Hepatocyte (in vitro differentiated cells): ENCODE measurements at regions not wholly inside any gene's neighbourhood (a gene's known extent, or its start where the extent isn't known, plus 50 kb on each side); places are given as distances from the start of the nearest gene placed in this dataset.

ENCODE experiments used
- CTCF ChIP-seq: fragments of 200-600 bp; sonication (generic); IDR thresholded peaks from 2 replicates; pipeline ENCODE4 v1.5.1; 2016; ENCODE audit warnings: antibody characterized with exemption, mild to moderate bottlenecking; ENCODE audit not compliant: poor library complexity
- EZH2 ChIP-seq: fragments of 200-600 bp; sonication (generic); IDR thresholded peaks from 2 replicates; pipeline ENCODE4 v1.6.1; 2016; ENCODE audit warnings: antibody characterized with exemption, mild to moderate bottlenecking, borderline replicate concordance

DNA sequence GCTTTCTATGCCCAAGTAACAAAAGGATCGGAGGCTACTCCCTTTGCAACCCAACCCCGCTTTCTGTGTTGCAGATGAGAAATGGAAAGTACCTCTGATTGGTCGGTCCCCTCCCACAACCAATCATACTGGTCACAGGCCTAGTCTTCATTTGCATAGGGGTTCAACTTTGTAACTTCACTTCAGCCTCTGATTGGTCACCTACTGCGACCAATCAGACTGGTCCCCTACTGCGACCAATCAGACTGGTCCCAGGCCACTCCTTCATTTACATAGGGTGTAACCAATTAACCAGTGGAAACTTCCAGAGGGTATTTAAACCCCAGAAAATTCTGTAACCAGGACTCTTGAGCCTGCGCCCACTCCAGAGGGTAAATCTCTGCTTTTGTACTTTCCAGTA, 906.4 kb upstream of the TMEM132C start:
- TF ChIP-seq CTCF (no peak), EZH2 (no peak)
